Neural cell (in vitro differentiated cells): ENCODE measurements at regions not wholly inside any gene's neighbourhood (a gene's known extent, or its start where the extent isn't known, plus 50 kb on each side); places are given as distances from the start of the nearest gene placed in this dataset.
"Not testable (repeated sequence)": the region's sequence is repeated elsewhere in the genome, so short reads cannot be mapped to it uniquely, and the experiment has no call there.

Source experiments
- CTCF ChIP-seq: fragments of 450-650 bp; IDR thresholded peaks from 2 replicates; pipeline ENCODE4 v1.5.1; 2014; ENCODE audit warnings: antibody characterized with exemption, mild to moderate bottlenecking, moderate library complexity; ENCODE audit not compliant: poor library complexity, severe bottlenecking
- EP300 ChIP-seq: fragments of 450-650 bp; conservative IDR thresholded peaks from 2 replicates; pipeline ENCODE4 v1.6.1; 2014; ENCODE audit warnings: antibody characterized with exemption, mild to moderate bottlenecking, moderate library complexity; ENCODE audit not compliant: poor library complexity, severe bottlenecking
- EZH2 ChIP-seq: fragments of 200-600, 300-800 bp; shearing (Covaris generic), sonication (generic); IDR thresholded peaks from 2 replicates; pipeline ENCODE4 v1.6.1; 2014; ENCODE audit warnings: antibody characterized with exemption, low read length, borderline replicate concordance, mild to moderate bottlenecking; ENCODE audit not compliant: insufficient read depth, poor library complexity, severe bottlenecking
- POLR2AphosphoS5 ChIP-seq: IDR thresholded peaks from 2 replicates; pipeline ENCODE4 v1.6.1; 2012
- RAD21 ChIP-seq: fragments of 450-650 bp; conservative IDR thresholded peaks from 2 replicates; pipeline ENCODE4 v1.6.1; 2014; ENCODE audit warnings: antibody characterized with exemption, mild to moderate bottlenecking, moderate library complexity
- REST ChIP-seq: IDR thresholded peaks from 2 replicates; pipeline ENCODE4 v1.6.1; 2012; ENCODE audit warnings: borderline replicate concordance
- SMC3 ChIP-seq: fragments of 450-650 bp; conservative IDR thresholded peaks from 2 replicates; pipeline ENCODE4 v1.6.1; 2014; ENCODE audit warnings: antibody characterized with exemption, mild to moderate bottlenecking, moderate library complexity; ENCODE audit not compliant: poor library complexity
- TAF1 ChIP-seq: IDR thresholded peaks from 2 replicates; pipeline ENCODE4 v1.6.1; 2012; ENCODE audit warnings: low read depth

- TF ChIP-seq CTCF, REST, RAD21, EP300, TAF1, EZH2, POLR2AphosphoS5, SMC3: not testable (repeated sequence)
Observed at GRCh38 chr21:8260065-8260627, 2261.2 kb upstream of the TPTE start.
